PC-9 (cell line): ENCODE measurements at regions not wholly inside any gene's neighbourhood (a gene's known extent, or its start where the extent isn't known, plus 50 kb on each side); places are given as distances from the start of the nearest gene placed in this dataset.

ENCODE experiments used
- BruUV-seq: library from RNA; stranded (reverse); fragments of 400-500 nt; replicated peaks from 2 replicates; lab custom pipeline; 2021; lab: Mats Ljungman, UMichigan
- CTCF ChIA-PET: fragments of 300-600 bp; sonication (Branson Sonifier 250); formaldehyde crosslinking; loops from one replicate; lab custom pipeline; 2022; ENCODE audit warnings: antibody characterized with exemption; lab: Charles Lee
- POLR2A ChIA-PET: fragments of 300-600 bp; sonication (Branson Sonifier 250); formaldehyde crosslinking; loops from one replicate; lab custom pipeline; 2022; ENCODE audit warnings: antibody characterized with exemption; ENCODE audit not compliant: unreplicated experiment; lab: Charles Lee
- DNase-seq, 2 experiments: peaks; one replicate each; pipeline versions ENCODE4 v3.0.0 to v3.0.0-alpha.2; 2015 to 2022; ENCODE audit warnings: mixed read lengths in 1 of 2
- H2AFZ ChIP-seq: fragments of 200-600 bp; sonication (generic); 2 replicates; pipeline ENCODE4 v1.8.1; 2017; ENCODE audit warnings: antibody characterized with exemption
- H3F3A ChIP-seq: fragments of 200-600 bp; sonication (generic); 2 replicates; pipeline ENCODE4 v1.8.1; 2017; ENCODE audit warnings: antibody characterized with exemption, mild to moderate bottlenecking, low read depth; ENCODE audit not compliant: insufficient read depth
- H3K27ac ChIP-seq: fragments of 200-600 bp; sonication (generic); 2 replicates; pipeline ENCODE4 v1.6.1; 2016; ENCODE audit warnings: mixed run types
- H3K27me3 ChIP-seq: fragments of 200-600 bp; sonication (generic); 2 replicates; pipeline ENCODE4 v1.6.1; 2016; ENCODE audit warnings: low read depth, mixed run types; ENCODE audit not compliant: insufficient read depth
- H3K36me3 ChIP-seq: fragments of 200-600 bp; sonication (generic); 2 replicates; pipeline ENCODE4 v1.6.1; 2016; ENCODE audit warnings: low read depth, mixed run types
- H3K4me1 ChIP-seq: fragments of 200-600 bp; sonication (generic); replicated peaks from 2 replicates; pipeline ENCODE4 v1.6.1; 2016; ENCODE audit warnings: mixed run types; ENCODE audit not compliant: insufficient read depth
- H3K4me2 ChIP-seq: fragments of 200-600 bp; sonication (generic); 2 replicates; pipeline ENCODE4 v1.6.1; 2017; ENCODE audit warnings: mixed run types
- H3K4me3 ChIP-seq: fragments of 200-600 bp; sonication (generic); 2 replicates; pipeline ENCODE4 v1.6.1; 2016; ENCODE audit warnings: mixed run types
- H3K79me2 ChIP-seq: fragments of 200-600 bp; sonication (generic); 2 replicates; pipeline ENCODE4 v1.6.1; 2017; ENCODE audit warnings: low read depth, mixed run types
- H3K9me2 ChIP-seq: fragments of 200-600 bp; sonication (generic); 2 replicates; pipeline ENCODE4 v1.8.1; 2017; ENCODE audit warnings: mild to moderate bottlenecking; ENCODE audit not compliant: insufficient read depth
- H3K9me3 ChIP-seq: fragments of 200-600 bp; sonication (generic); 2 replicates; pipeline ENCODE4 v1.8.1; 2016; ENCODE audit warnings: low read depth; ENCODE audit not compliant: insufficient read depth
- H4K20me1 ChIP-seq: fragments of 200-600 bp; sonication (generic); 2 replicates; pipeline ENCODE4 v1.8.1; 2017; ENCODE audit not compliant: insufficient read depth
- EZH2 ChIP-seq: fragments of 200-600 bp; sonication (generic); IDR thresholded peaks from 2 replicates; pipeline ENCODE4 v1.8.0; 2017; ENCODE audit warnings: antibody characterized with exemption, low read depth
- intact Hi-C: fragments of 100-400 bp; cut with micrococcal nuclease; formaldehyde crosslinking; loops from one replicate; pipeline ENCODE4 v1.10.0; 2022; ENCODE audit not compliant: unreplicated experiment
- TF ChIP-seq, protein P1 (sequence below): fragments of 200-600 bp; sonication (generic); conservative IDR thresholded peaks from 2 replicates; pipeline ENCODE4 v1.6.1; 2017; ENCODE audit warnings: mixed run types, antibody characterized with exemption, mild to moderate bottlenecking, moderate library complexity

DNA sequence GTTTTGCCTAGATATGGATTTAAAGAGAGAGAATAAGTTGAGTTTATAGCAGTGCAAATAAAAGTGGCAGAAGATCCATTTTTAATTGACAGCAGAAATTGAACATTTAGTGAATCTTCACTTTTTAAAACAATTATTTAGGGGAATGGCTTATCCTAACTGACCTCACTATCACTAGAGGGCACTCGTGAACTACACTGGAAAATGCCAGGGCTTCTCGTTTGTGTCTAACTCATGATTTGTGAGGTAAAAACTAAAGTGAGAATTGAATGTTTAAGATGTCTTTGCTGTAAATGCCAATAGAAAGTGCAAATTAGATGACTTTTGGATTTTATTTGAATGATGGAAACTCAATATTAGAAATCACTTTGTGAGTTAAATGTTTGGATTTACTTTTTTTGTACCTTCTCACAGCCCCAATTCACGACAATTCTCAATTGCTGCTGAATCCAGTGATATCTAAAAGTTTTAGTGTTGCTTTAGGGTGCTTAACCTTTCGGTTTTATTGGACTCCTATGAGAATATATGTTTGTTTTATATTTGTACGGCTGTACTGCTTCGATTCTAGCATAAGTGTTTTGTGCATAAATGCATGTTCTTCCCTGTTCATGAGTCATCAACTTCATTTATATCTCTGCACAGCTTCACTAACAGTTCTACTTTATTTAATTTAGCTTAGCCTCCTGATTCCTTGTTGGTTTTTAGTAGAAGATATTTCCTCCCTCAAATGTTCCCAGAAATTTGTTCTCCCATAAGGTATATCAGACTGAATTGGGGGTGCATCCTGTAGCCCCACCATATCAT, 462.1 kb downstream of the MFSD1 start:
- intact Hi-C loops = loop anchor here (1.0 to 10.0 kb wide), 13 partner anchors 195 to 1223 kb away; no protein-coding TSS in a partner anchor
- no peaks in the 10 kb centered on the region for H3K79me2 ChIP-seq
- H3K4me3 ChIP-seq = no peak overlapping the region
- no TSS peak for BruUV-seq
- no peaks in the 10 kb centered on the region for H4K20me1 ChIP-seq
- no peaks in the 10 kb centered on the region for H3K36me3 ChIP-seq
- H2AFZ ChIP-seq = no peak overlapping the region
- ChIA-PET CTCF (interaction anchor here (0.8 kb wide), 1 partner anchor 739 kb away, joined by 4 read pairs; no protein-coding TSS in a partner anchor), POLR2A (interaction anchor here (0.6 kb wide), 1 partner anchor 740 kb away, joined by 3 read pairs; no protein-coding TSS in a partner anchor)
- peak in 1 of 2 experiments; percentile 49 for DNase-seq
- TF ChIP-seq EZH2 = no peak
- TF ChIP-seq, protein P1, sequence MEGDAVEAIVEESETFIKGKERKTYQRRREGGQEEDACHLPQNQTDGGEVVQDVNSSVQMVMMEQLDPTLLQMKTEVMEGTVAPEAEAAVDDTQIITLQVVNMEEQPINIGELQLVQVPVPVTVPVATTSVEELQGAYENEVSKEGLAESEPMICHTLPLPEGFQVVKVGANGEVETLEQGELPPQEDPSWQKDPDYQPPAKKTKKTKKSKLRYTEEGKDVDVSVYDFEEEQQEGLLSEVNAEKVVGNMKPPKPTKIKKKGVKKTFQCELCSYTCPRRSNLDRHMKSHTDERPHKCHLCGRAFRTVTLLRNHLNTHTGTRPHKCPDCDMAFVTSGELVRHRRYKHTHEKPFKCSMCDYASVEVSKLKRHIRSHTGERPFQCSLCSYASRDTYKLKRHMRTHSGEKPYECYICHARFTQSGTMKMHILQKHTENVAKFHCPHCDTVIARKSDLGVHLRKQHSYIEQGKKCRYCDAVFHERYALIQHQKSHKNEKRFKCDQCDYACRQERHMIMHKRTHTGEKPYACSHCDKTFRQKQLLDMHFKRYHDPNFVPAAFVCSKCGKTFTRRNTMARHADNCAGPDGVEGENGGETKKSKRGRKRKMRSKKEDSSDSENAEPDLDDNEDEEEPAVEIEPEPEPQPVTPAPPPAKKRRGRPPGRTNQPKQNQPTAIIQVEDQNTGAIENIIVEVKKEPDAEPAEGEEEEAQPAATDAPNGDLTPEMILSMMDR = peak; percentile 86
- H3K27ac ChIP-seq = no peak overlapping the region
- no peaks in the 10 kb centered on the region for H3K4me1 ChIP-seq
- no peaks in the 10 kb centered on the region for H3K9me3 ChIP-seq
- no peaks in the 10 kb centered on the region for H3F3A ChIP-seq
- no peak overlapping the region for H3K4me2 ChIP-seq
- no peaks in the 10 kb centered on the region for H3K9me2 ChIP-seq
- H3K27me3 ChIP-seq = no peaks in the 10 kb centered on the region

DNA sequence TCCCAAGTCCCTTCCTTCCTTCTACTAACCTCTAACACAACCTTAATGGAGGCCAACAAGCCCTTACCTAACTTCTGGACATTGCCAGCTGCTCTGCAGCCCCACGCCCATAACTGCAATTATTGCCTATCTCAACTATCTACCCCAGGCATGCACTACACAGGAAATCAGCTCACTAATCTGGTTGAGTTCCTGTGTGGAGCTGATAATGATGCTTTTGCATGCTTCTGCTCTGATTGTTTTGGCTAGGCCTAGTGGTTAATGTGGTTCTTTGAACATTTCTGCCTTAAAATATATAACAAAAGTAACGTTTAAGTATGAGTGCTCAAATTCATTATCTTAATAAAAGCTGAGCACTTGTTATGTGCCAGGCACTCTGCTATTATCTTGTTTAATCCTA, 463.9 kb downstream of the MFSD1 start:
- Histone ChIP-seq H3K79me2 (no peaks in the 10 kb centered on the region), H3K36me3 (no peaks in the 10 kb centered on the region), H3K4me3 (no peak overlapping the region), H3K9me2 (no peaks in the 10 kb centered on the region), H4K20me1 (no peaks in the 10 kb centered on the region), H3K9me3 (no peaks in the 10 kb centered on the region), H3K27ac (no peak overlapping the region), H3K4me2 (no peak overlapping the region), H3K4me1 (no peaks in the 10 kb centered on the region), H3K27me3 (no peaks in the 10 kb centered on the region), H3F3A (no peaks in the 10 kb centered on the region), H2AFZ (no peak overlapping the region)
- ChIA-PET CTCF (interaction anchor here (0.6 to 1.0 kb wide), 3 partner anchors 300 to 539 kb away, joined by 3 to 5 read pairs (median 4); no protein-coding TSS in a partner anchor), POLR2A (no interaction called here)
- intact Hi-C loops = loop anchor here (2.0 to 10.0 kb wide), 4 partner anchors 153 to 1077 kb away; no protein-coding TSS in a partner anchor
- DNase-seq = no peak
- TF ChIP-seq EZH2 = no peak
- TF ChIP-seq, protein P1 = no peak
- BruUV-seq = no TSS peak

DNA sequence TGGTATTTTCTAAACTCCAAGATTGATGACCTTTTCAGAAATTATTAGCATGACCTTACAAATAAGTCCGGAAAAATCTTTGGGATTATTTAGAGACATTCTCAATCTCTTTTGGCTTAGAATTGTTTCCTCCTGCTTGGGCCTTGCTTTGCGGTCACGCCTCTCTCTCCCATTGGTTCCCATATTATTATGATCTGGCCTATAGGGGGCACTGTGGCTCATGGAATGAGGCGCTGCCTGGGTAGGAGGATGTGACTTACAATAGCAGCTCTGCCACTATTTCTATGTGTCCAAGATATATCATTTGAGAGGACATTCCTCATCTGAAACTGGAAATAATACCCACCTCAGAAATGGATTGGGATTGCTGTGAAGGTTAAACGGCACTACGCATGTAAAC, 464.9 kb downstream of the MFSD1 start:
- Histone ChIP-seq H3K27me3 (no peaks in the 10 kb centered on the region), H3K4me2 (no peak overlapping the region), H3K27ac (no peak overlapping the region), H3F3A (no peaks in the 10 kb centered on the region), H3K9me3 (no peaks in the 10 kb centered on the region), H3K79me2 (no peaks in the 10 kb centered on the region), H3K4me3 (no peak overlapping the region), H2AFZ (no peak overlapping the region), H3K4me1 (no peaks in the 10 kb centered on the region), H3K9me2 (no peaks in the 10 kb centered on the region), H4K20me1 (no peaks in the 10 kb centered on the region), H3K36me3 (no peaks in the 10 kb centered on the region)
- TF ChIP-seq, protein P1 = peak; percentile 67
- TF ChIP-seq EZH2 = no peak
- DNase-seq = peak in 1 of 2 experiments; percentile 62
- CTCF ChIA-PET = no interaction called here
- intact Hi-C loops = loop anchor here (1.0 to 10.0 kb wide), 5 partner anchors 152 to 1076 kb away; no protein-coding TSS in a partner anchor
- POLR2A ChIA-PET = interaction anchor here (0.6 kb wide), 2 partner anchors 231 to 663 kb away, joined by 3 to 22 read pairs; no protein-coding TSS in a partner anchor
- no TSS peak for BruUV-seq
